ENCODE measurements at regions not wholly inside any gene's neighbourhood (a gene's known extent, or its start where the extent isn't known, plus 50 kb on each side); places are given as distances from the start of the nearest gene placed in this dataset.

GRCh38 chr7:153188630-153189029, 429.1 kb downstream of the ACTR3B start:
- intact Hi-C loops (cut with DNase I; ENCODE audit: low total_unique reads), result no loop called here
- H3K36me3 ChIP-seq, result no peaks in the 10 kb centered on the region
- H3K4me3 ChIP-seq, result no peak overlapping the region
- no peaks in the 10 kb centered on the region for H3K4me1 ChIP-seq
- no peaks in the 10 kb centered on the region for H3K9me3 ChIP-seq
- no peak overlapping the region for H3K27ac ChIP-seq
- TF ChIP-seq EP300 (IDR thresholded peaks at IDR 0.05) (no peak), POLR2A (IDR thresholded peaks at IDR 0.05) (no peak), CTCF (IDR thresholded peaks at IDR 0.05) (no peak), POLR2AphosphoS5 (IDR thresholded peaks at IDR 0.05) (no peak)
- no peak for DNase-seq
- H3K27me3 ChIP-seq, result peaks cover 0 to 4% (median 0%) of the 10 kb centered on the region in 3 donors
- 85 to 91% (median 90%) methylated on average over 3 of the region's 3 CpGs for WGBS, 5 donors

DNA sequence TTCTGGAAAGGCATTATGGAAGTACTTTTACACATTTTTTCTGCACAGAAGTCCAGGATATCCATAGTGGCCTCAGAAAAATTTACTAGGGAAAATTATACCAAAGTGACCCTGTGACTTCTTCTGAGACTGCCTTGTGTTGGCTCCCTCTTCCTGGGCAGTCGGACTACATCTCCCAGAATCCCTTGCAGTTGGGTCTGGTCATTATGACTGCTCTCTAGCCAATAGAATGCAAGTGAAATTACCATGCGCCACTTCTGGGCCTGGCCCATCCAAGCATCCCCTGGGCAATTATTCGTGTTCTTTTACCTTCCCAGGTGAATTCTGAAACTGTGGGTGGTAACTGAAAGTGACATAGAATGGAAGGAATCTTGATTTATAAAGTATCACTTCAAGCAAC, 430.9 kb downstream of the ACTR3B start:
- 39 to 66% (median 62%) methylated on average over 3 of the region's 3 CpGs for WGBS, 5 donors
- peak in 1 of 2 donors; percentile 16 for DNase-seq
- Histone ChIP-seq H3K4me3 (no peak overlapping the region), H3K9me3 (no peaks in the 10 kb centered on the region), H3K4me1 (no peaks in the 10 kb centered on the region), H3K27ac (no peak overlapping the region), H3K36me3 (no peaks in the 10 kb centered on the region), H3K27me3 (peaks cover 0 to 4% (median 0%) of the 10 kb centered on the region in 3 donors)
- intact Hi-C loops (cut with DNase I; ENCODE audit: low total_unique reads), result no loop called here
- TF ChIP-seq POLR2AphosphoS5 (IDR thresholded peaks at IDR 0.05), result no peak
- TF ChIP-seq CTCF (IDR thresholded peaks at IDR 0.05), result no peak
- TF ChIP-seq POLR2A (IDR thresholded peaks at IDR 0.05), result no peak
- TF ChIP-seq EP300 (IDR thresholded peaks at IDR 0.05), result no peak

- H3K27ac ChIP-seq, result no peak overlapping the region
- TF ChIP-seq POLR2AphosphoS5 (IDR thresholded peaks at IDR 0.05) (no peak), CTCF (IDR thresholded peaks at IDR 0.05) (no peak), EP300 (IDR thresholded peaks at IDR 0.05) (no peak), POLR2A (IDR thresholded peaks at IDR 0.05) (no peak)
- peaks cover 0 to 4% (median 0%) of the 10 kb centered on the region in 3 donors for H3K27me3 ChIP-seq
- intact Hi-C loops (cut with DNase I; ENCODE audit: low total_unique reads), result no loop called here
- 73 to 84% (median 77%) methylated on average over 4 of the region's 4 CpGs for WGBS, 5 donors
- H3K4me3 ChIP-seq, result no peak overlapping the region
- no peak for DNase-seq
- no peaks in the 10 kb centered on the region for H3K9me3 ChIP-seq
- H3K4me1 ChIP-seq, result no peaks in the 10 kb centered on the region
- no peaks in the 10 kb centered on the region for H3K36me3 ChIP-seq
These were observed 431.4 kb downstream of the ACTR3B start for GRCh38 chr7:153190986-153191385.

- no peak overlapping the region for H3K27ac ChIP-seq
- H3K4me1 ChIP-seq, result no peaks in the 10 kb centered on the region
- no peaks in the 10 kb centered on the region for H3K9me3 ChIP-seq
- TF ChIP-seq POLR2A (IDR thresholded peaks at IDR 0.05), result no peak
- peak in 4 of 7 experiments; percentile 30 to 71 (median 52) for TF ChIP-seq CTCF (IDR thresholded peaks at IDR 0.05)
- no peaks in the 10 kb centered on the region for H3K36me3 ChIP-seq
- peak overlapping the region in 1 of 4 donors; percentile 23 for H3K4me3 ChIP-seq
- WGBS, 5 donors, result 3 to 11% (median 7%) methylated on average over 12 of the region's 12 CpGs
- intact Hi-C loops (cut with DNase I; ENCODE audit: low total_unique reads), result no loop called here
- H3K27me3 ChIP-seq, result peaks cover 0 to 4% (median 0%) of the 10 kb centered on the region in 3 donors
- DNase-seq, result peak in 1 of 2 donors; percentile 57
These were observed 433.6 kb downstream of the ACTR3B start for GRCh38 chr7:153193144-153193595.
